Immature natural killer cell (primary cell): ENCODE measurements at regions not wholly inside any gene's neighbourhood (a gene's known extent, or its start where the extent isn't known, plus 50 kb on each side); places are given as distances from the start of the nearest gene placed in this dataset.
"Not testable (repeated sequence)": the region's sequence is repeated elsewhere in the genome, so short reads cannot be mapped to it uniquely, and the experiment has no call there.

ENCODE experiments used
- DNase-seq, 3 donors: peaks; one replicate each; pipeline ENCODE4 v3.0.0; 2022; ENCODE audit warnings: mixed read lengths in 1 of 3
- H3K27ac Mint-ChIP-seq, 6 donors: one replicate each; pipeline ENCODE4 v1.8.0; 2020; ENCODE audit warnings: mixed read lengths in 6 of 6, mild to moderate bottlenecking in 5 of 6, inconsistent platforms in 4 of 6, moderate library complexity in 3 of 6
- H3K27me3 Mint-ChIP-seq, 3 donors: one replicate each; pipeline ENCODE4 v1.8.0; 2020 to 2021; ENCODE audit warnings: low read depth in 3 of 3, mild to moderate bottlenecking in 3 of 3, mixed read lengths in 3 of 3, moderate library complexity in 3 of 3, inconsistent platforms in 1 of 3
- H3K36me3 Mint-ChIP-seq, 3 donors: one replicate each; pipeline ENCODE4 v1.8.0; 2020; ENCODE audit warnings: mixed read lengths in 3 of 3, inconsistent platforms in 2 of 3, mild to moderate bottlenecking in 2 of 3
- H3K4me1 Mint-ChIP-seq, 2 donors: one replicate each; pipeline ENCODE4 v1.8.0; 2020; ENCODE audit warnings: inconsistent platforms in 2 of 2, mild to moderate bottlenecking in 2 of 2, mixed read lengths in 2 of 2, moderate library complexity in 1 of 2
- H3K4me3 Mint-ChIP-seq, 5 donors: one replicate each; pipeline ENCODE4 v1.8.0; 2020; ENCODE audit warnings: mild to moderate bottlenecking in 5 of 5, mixed read lengths in 5 of 5, inconsistent platforms in 3 of 5, moderate library complexity in 3 of 5
- H3K9me3 Mint-ChIP-seq, 6 donors: one replicate each; pipeline ENCODE4 v1.8.0; 2020; ENCODE audit warnings: mild to moderate bottlenecking in 6 of 6, mixed read lengths in 6 of 6, inconsistent platforms in 4 of 6, moderate library complexity in 3 of 6

DNA sequence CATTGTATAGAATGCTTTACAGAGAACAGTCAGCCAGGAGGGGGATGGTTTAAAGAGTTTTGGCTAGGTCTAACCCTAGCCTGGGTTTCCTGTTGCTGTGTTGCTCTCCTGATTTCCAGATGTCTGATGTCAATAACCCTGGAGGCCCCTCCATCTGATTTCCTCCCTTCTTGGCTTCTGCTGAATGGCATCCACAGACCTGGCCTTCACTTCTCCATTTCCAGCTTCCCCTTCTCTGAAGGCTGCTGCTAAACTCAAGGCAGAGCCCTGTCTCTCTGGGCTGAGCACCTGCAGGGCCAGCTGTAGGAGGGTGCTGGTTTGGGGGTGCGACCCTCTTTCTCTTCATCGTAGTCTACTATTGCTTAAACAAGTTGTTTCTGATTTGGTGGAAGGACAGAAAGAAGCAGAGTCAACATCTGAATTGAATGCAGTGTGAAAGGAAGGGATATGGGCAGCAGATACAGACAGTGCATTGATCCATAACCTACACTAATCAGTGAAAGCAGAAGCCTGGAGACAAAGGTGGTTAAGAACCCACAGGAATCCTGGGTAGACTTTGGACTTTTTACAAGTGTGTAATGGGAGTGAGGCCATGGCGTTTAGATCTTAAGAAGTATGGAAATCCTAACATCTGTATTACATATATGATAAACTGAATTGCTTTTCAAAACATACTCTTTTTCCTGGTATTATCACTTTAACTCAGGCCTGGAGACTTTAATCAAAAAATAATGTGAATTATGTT, 153.6 kb downstream of the HRH4 start:
- peaks cover 0 to 3% (median 0%) of the 10 kb centered on the region in 6 donors for H3K9me3 Mint-ChIP-seq
- H3K27me3 Mint-ChIP-seq = peaks cover 2 to 7% (median 2%) of the 10 kb centered on the region in 3 donors
- H3K4me3 Mint-ChIP-seq = no peak overlapping the region
- no peaks in the 10 kb centered on the region for H3K36me3 Mint-ChIP-seq
- H3K4me1 Mint-ChIP-seq = no peaks in the 10 kb centered on the region
- H3K27ac Mint-ChIP-seq = no peak overlapping the region
- no peak for DNase-seq

DNA sequence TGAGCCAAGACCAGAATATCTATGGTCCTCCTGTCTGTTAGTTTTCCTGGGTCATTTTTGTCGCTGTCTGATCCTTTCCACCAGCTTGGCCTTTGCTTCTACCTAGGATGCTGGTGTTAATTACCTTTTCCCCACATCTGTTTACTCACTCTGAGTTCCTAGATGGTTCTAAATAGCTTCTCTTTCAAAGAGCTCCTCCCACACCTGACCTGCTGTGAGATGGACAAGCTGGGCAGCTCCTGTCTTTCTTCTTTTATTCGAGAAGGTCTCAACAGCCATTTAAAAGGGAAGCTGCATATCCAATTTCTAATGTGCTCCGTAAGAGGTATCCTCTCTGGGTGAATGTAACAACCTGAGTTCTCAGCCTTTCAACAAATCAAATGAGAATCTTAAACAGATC, 156.2 kb downstream of the HRH4 start:
- no peaks in the 10 kb centered on the region for H3K4me1 Mint-ChIP-seq
- DNase-seq = no peak
- no peak overlapping the region for H3K27ac Mint-ChIP-seq
- peaks cover 2 to 7% (median 2%) of the 10 kb centered on the region in 3 donors for H3K27me3 Mint-ChIP-seq
- H3K9me3 Mint-ChIP-seq = peaks cover 0 to 3% (median 0%) of the 10 kb centered on the region in 6 donors
- no peaks in the 10 kb centered on the region for H3K36me3 Mint-ChIP-seq
- H3K4me3 Mint-ChIP-seq = no peak overlapping the region

DNA sequence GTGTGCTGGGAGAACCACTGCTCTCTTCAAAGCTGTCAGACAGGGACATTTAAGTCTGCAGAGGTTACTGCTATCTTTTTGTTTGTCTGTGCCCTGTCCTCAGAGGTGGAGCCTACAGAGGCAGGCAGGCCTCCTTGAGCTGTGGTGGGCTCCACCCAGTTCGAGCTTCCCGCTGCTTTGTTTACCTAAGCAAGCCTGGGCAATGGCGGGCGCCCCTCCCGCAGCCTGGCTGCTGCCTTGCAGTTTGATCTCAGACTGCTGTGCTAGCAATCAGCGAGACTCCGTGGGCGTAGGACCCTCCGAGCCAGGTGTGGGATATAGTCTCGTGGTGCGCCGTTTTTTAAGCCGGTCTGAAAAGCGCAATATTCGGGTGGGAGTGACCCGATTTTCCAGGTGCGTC, 164.0 kb downstream of the HRH4 start:
- DNase-seq, H3K4me1 Mint-ChIP-seq, H3K4me3 Mint-ChIP-seq, H3K27ac Mint-ChIP-seq, H3K27me3 Mint-ChIP-seq, H3K36me3 Mint-ChIP-seq, H3K9me3 Mint-ChIP-seq: not testable (repeated sequence)

DNA sequence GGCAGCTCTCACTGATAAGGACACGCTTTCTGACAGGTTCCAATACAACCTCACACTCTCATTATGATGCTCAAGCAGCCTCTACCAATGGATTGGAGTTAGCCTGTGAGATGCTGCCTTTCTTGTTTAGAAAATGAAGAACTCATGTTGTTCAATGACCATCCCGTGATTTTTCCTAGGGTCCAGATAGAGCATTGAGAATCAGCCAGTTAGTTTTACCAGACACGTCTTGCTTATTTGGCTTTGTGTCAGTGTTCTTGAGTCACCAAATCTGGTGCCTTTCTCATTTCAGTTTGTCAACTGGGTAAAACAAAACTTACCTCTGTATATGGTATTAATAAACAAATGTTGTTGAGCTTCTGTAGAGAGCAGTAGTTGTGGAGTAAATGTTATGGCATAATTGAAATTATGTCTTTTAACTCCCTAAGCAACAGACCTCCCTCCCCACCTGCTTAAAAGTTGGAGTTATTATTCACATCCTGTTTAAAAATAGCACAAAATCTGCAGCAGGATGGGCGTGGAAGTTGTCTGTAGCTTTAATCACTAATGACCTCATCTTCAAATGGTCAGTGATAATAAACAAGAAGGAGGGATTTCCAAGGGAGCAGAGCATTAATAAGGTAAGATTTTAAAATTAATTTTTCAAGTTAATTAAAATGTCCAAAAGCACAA, 167.3 kb downstream of the HRH4 start:
- H3K27me3 Mint-ChIP-seq = peaks cover 0 to 2% (median 0%) of the 10 kb centered on the region in 3 donors

DNA sequence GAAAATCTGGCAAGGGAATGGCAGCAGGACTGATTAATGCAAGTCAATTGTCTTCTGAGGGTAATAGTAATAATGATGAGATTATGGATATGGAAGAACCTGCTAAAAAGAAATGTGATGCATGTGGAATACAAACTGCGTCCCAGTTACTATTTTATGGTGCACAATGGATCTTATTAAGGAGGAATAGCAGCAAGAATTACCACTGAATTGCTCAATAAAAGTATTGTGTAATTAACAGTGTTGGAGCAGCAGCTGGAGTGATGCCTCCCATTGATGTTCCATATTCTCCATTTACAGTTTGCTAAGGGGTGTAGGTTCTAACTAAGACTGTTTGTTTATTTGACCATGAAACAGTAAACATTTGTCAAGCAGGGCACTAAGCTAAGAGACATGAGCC, 167.9 kb downstream of the HRH4 start:
- DNase-seq = no peak
- peaks cover 0 to 2% (median 0%) of the 10 kb centered on the region in 3 donors for H3K27me3 Mint-ChIP-seq
- no peaks in the 10 kb centered on the region for H3K4me1 Mint-ChIP-seq
- no peak overlapping the region for H3K4me3 Mint-ChIP-seq
- no peak overlapping the region for H3K27ac Mint-ChIP-seq
- H3K36me3 Mint-ChIP-seq = no peaks in the 10 kb centered on the region
- H3K9me3 Mint-ChIP-seq = peaks cover 0 to 2% (median 0%) of the 10 kb centered on the region in 6 donors

More for the DNA sequence above, 167.3 kb downstream of the HRH4 start:
- Mint-ChIP-seq H3K27ac (no peak overlapping the region), H3K4me3 (no peak overlapping the region), H3K9me3 (peaks cover 0 to 2% (median 0%) of the 10 kb centered on the region in 6 donors), H3K36me3 (no peaks in the 10 kb centered on the region), H3K4me1 (no peaks in the 10 kb centered on the region)
- DNase-seq = no peak

DNA sequence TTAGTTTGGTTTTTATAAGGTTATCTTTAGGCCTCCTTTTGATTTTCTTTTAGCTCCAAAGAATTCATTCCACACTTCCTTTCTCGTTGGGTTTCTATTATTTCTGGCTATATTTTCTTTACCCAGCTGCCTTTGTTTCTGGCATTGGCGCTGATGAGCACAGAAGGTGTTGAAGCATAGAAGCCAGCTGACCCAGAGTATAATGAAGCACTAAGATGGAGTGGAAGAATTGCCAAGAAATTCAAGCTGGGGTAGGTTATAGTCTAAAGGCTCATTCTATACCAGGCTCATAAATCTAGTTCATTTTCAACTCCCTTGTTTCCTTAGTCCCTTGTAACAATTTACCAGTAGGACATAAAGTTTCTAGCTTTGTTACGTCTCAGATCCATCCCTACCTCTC, 169.5 kb downstream of the HRH4 start:
- Mint-ChIP-seq H3K27ac (no peak overlapping the region), H3K9me3 (peaks cover 0 to 6% (median 0%) of the 10 kb centered on the region in 6 donors), H3K4me1 (no peaks in the 10 kb centered on the region), H3K27me3 (peaks cover 0 to 2% (median 0%) of the 10 kb centered on the region in 3 donors), H3K4me3 (no peak overlapping the region), H3K36me3 (no peaks in the 10 kb centered on the region)
- no peak for DNase-seq

DNA sequence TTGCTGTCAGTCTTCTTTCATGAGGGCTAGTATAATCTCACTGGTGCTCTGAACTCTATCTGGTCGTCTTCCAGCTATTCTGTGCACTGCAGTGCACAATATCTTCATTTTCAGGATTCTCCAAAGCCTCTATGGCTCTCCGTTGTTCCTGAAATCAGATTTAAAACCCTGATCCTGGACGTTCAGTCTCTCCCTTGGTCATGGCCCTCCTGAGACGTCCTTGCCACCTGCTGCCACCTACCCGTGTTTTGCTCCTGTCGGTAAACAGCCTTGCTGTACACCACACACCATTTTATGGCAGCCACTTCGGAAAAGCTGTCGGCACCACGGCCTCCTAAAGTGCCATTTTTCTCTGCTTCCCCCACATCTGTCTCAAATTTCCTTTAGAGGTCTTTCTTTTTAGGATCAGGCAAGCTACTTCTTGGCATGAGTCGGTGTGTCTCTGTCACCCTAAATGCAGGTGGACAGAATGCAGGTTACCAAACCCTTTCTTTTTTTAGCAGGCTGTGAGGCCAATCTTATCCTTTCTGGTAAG, 170.0 kb downstream of the HRH4 start:
- DNase-seq = no peak
- Mint-ChIP-seq H3K9me3 (peaks cover 0 to 6% (median 0%) of the 10 kb centered on the region in 6 donors), H3K27ac (no peak overlapping the region), H3K27me3 (peaks cover 0 to 2% (median 0%) of the 10 kb centered on the region in 3 donors), H3K4me3 (no peak overlapping the region), H3K4me1 (no peaks in the 10 kb centered on the region), H3K36me3 (no peaks in the 10 kb centered on the region)

DNA sequence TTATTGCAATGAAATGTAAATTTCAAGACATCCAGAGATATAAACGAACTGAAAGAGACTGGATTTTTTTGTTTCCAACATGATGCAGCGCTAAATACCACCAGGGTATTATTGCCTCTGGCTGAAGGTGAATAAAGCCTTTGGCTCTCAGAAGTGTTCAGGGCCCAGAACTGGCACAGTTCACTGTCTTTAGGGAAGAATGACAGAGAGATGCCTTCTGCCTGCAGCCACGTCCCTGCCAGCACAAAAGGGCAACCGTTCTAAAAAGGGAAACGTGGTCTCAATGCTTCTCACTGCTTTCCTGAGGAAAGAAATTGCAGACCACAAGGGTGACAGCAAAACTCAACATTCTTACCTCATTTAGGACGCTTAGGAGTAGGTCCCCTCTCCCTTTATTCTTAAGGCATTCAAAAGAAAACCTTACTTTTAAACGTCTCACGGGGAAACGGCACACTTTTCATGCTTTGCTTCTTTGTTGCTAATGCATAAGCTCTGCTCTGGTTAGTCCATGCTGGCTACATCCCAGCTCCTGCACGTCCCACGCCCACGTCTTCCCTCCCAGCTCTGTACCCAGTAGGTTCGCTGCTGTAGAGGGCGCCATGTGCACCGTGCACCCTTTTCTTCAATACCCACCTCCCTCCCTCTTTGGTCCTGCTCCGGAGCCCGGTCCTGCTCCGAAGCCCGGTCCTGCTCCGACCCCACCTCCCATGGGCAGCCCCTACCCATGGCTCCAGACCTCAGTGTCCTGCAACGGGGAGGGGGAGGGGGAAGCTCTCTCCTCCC, 171.0 kb downstream of the HRH4 start:
- Mint-ChIP-seq H3K4me3 (no peak overlapping the region), H3K9me3 (peaks cover 0 to 6% (median 0%) of the 10 kb centered on the region in 6 donors), H3K36me3 (no peaks in the 10 kb centered on the region), H3K27ac (no peak overlapping the region), H3K27me3 (no peaks in the 10 kb centered on the region), H3K4me1 (no peaks in the 10 kb centered on the region)
- no peak for DNase-seq

DNA sequence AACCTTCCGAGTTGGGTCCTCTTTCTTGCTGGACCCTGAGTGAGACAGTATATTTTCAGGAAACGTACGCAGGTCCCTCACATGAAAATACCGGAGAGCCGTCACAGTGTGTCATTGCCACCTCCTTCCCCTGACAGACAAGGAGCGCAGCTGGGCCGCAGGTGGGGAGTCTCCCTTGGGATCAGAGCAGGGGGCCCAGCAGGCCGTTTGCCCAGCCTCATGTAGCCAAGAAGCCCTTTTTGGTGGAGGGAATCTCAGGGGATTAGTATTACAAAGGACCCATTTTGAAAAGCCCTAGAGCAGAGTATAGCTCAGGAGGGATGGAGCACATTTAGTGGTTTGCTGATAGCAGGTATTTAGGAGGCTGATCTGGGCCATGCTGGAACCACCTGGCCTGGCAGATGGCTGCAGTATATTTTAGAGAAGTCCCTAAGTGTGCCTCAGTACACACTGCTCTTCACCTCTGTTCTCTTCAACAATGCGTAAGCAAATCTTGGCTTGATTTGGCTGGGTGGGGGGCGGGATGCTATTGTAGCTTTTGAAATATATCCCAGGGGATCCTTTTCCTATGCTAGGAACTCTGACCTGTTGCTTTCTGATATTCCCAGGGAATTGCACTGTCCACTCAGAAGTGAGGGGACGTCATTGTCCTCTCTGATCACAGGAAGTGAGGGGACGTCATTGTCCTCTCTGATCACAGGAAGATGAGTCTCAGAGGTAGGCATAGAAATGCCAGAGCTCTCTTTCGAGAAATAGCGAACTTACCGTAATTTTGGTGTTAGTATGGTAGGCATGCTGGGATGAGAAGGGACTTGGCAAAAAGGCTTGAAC, 171.9 kb downstream of the HRH4 start:
- H3K27ac Mint-ChIP-seq = no peak overlapping the region
- no peak for DNase-seq
- H3K9me3 Mint-ChIP-seq = peaks cover 0 to 6% (median 0%) of the 10 kb centered on the region in 6 donors
- no peaks in the 10 kb centered on the region for H3K4me1 Mint-ChIP-seq
- H3K4me3 Mint-ChIP-seq = no peak overlapping the region
- no peaks in the 10 kb centered on the region for H3K36me3 Mint-ChIP-seq
- no peaks in the 10 kb centered on the region for H3K27me3 Mint-ChIP-seq

DNA sequence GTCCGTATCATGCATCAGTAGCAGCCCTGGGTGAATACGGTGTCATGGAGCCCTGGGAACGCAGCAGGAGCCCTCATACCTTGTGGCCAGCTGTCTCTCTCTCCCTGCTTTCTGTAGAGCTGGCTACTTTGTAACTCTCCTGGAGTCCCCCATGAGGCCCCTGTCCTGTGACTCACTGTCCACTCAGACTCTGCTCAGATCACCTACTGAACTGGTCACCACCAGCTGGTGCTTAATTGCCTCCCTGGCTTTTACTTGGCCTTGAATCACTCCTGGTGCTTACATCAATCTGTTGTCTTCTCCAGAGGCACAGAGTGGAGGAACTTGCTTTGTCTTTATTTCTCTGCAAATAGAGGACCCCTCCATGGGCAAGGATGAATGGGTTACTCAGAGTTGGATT, 172.7 kb downstream of the HRH4 start:
- H3K27ac Mint-ChIP-seq = no peak overlapping the region
- H3K36me3 Mint-ChIP-seq = no peaks in the 10 kb centered on the region
- no peak for DNase-seq
- no peaks in the 10 kb centered on the region for H3K27me3 Mint-ChIP-seq
- H3K4me1 Mint-ChIP-seq = no peaks in the 10 kb centered on the region
- peaks cover 0 to 7% (median 0%) of the 10 kb centered on the region in 6 donors for H3K9me3 Mint-ChIP-seq
- no peak overlapping the region for H3K4me3 Mint-ChIP-seq

DNA sequence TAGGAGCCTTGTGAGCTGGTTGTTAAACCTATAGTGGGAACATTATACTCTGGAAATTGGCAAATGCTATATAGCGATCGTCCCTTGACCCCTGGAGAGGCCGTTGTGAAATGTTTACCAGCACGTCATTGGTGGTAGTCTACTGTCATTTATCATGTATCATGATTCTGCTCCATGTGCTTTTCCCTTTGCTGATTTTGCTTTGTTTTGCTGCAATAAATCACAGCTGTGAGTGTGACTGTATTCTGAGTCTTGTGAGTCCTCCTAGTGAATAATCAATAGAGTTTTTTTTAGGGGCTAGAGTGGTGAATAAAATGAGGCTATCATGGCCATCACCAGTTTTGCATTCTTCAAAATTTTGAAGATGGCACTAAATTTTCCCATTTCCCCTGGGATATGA, 189.1 kb downstream of the HRH4 start:
- Mint-ChIP-seq H3K27me3 (peaks cover 4 to 9% (median 7%) of the 10 kb centered on the region in 3 donors), H3K9me3 (peaks cover 0 to 3% (median 0%) of the 10 kb centered on the region in 6 donors), H3K36me3 (no peaks in the 10 kb centered on the region), H3K4me3 (no peak overlapping the region), H3K4me1 (no peaks in the 10 kb centered on the region), H3K27ac (no peak overlapping the region)
- no peak for DNase-seq

DNA sequence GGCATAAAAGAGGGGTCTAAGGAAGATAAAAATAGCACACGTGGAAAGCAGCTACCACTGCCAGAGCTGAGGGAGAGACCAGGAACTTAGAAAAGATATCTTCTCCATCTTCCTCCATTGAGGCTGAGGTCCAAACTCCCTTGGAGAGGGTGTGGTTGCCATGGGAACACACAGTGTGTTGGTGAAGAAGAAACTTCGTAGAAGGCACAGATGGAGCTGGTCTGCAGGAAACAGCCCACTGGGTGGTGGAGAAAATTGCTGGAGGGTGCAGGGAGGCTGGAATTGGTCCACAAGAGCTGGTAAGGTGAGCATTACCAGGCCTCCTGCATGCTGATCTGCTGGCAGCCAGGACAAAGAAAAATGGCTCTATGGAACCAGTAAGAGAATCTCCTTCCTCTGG, 191.0 kb downstream of the HRH4 start:
- H3K27me3 Mint-ChIP-seq = peaks cover 2 to 7% (median 4%) of the 10 kb centered on the region in 3 donors
- no peak overlapping the region for H3K27ac Mint-ChIP-seq
- H3K36me3 Mint-ChIP-seq = no peaks in the 10 kb centered on the region
- H3K4me1 Mint-ChIP-seq = no peaks in the 10 kb centered on the region
- no peak overlapping the region for H3K4me3 Mint-ChIP-seq
- H3K9me3 Mint-ChIP-seq = peaks cover 0 to 3% (median 0%) of the 10 kb centered on the region in 6 donors
- DNase-seq = no peak

DNA sequence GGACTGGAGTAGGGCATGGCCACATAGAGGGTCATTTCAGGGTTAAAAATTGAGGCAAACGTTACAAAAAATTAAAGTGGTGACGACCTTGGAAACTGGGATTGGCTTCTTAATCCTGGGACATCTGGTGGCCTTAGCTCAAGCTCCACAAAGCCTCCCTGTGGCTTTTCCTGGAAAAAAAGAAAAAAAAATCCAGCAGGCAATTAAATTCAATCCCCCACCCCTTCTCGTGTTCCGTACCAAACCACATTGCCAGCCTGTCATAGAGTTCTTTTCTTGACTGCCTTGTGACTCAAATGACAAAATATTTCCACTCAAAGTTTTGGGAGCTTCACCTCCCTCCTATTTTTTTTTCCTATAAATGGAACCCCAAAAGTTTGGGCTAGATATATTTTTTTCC, 195.6 kb downstream of the HRH4 start:
- no peaks in the 10 kb centered on the region for H3K36me3 Mint-ChIP-seq
- no peak overlapping the region for H3K4me3 Mint-ChIP-seq
- no peak for DNase-seq
- H3K27ac Mint-ChIP-seq = no peak overlapping the region
- H3K4me1 Mint-ChIP-seq = peaks cover 10 to 18% of the 10 kb centered on the region in 2 donors
- H3K9me3 Mint-ChIP-seq = no peaks in the 10 kb centered on the region
- peaks cover 0 to 7% (median 4%) of the 10 kb centered on the region in 3 donors for H3K27me3 Mint-ChIP-seq
